K562 (cell line): ENCODE measurements at regions not wholly inside any gene's neighbourhood (a gene's known extent, or its start where the extent isn't known, plus 50 kb on each side); places are given as distances from the start of the nearest gene placed in this dataset.
"Not testable (repeated sequence)": the region's sequence is repeated elsewhere in the genome, so short reads cannot be mapped to it uniquely, and the experiment has no call there.

Experiments used
- ATAC-seq: fragments of 200-7000 bp; cut with Tn5 transposase; 3 replicates; pipeline ENCODE4 v1.9.1; 2020; ENCODE audit warnings: moderate library complexity
- BruUV-seq: library from RNA; stranded (reverse); fragments of 400-500 nt; replicated peaks from 2 replicates; lab custom pipeline; 2021; lab: Mats Ljungman, UMichigan
- CTCF ChIA-PET: fragments of 300-600 bp; formaldehyde crosslinking; extraction: SDS; loops from one replicate; lab custom pipeline; 2021; ENCODE audit warnings: low intra/inter-chr PET ratio; lab: Yijun Ruan, JAX
- POLR2A ChIA-PET: fragments of 300-600, 350-650 bp; sonication (Branson Sonifier 250); formaldehyde crosslinking; extraction: SDS; loops from one replicate; lab custom pipeline; 2021; ENCODE audit warnings: antibody characterized with exemption, inconsistent platforms; lab: Yijun Ruan, JAX
- DNase-seq, 4 experiments: peaks; one replicate each; pipeline versions ENCODE4 v3.0.0 to v3.0.0-alpha.2; 2011 to 2018; ENCODE audit warnings: low spot score in 3 of 4, mixed read lengths in 3 of 4; ENCODE audit errors: extremely low read depth in 1 of 4
- FAIRE-seq: peaks from 2 replicates; lab custom pipeline; 2011; peaks lifted over from hg19 to GRCh38; lab: Jason Lieb, UNC
- H2AFZ ChIP-seq: 2 replicates; pipeline ENCODE4 v1.6.0; 2011; ENCODE audit warnings: low read depth, low read length, control low read depth, inconsistent platforms
- H3K27ac ChIP-seq: fragments of 200-600 bp; 3 replicates; pipeline ENCODE4 v1.8.0; 2011; ENCODE audit warnings: low read depth, mild to moderate bottlenecking, control low read depth, inconsistent platforms, low read length, moderate library complexity, mixed read lengths; ENCODE audit errors: extremely low read depth
- H3K27me3 ChIP-seq, 2 experiments: fragments of 300-600 bp in 1 of 2; 2 replicates in 1 of 2; 3 replicates in 1 of 2; pipeline versions ENCODE4 v1.6.0 to v1.8.0; 2011; ENCODE audit warnings: inconsistent platforms in 2 of 2, low read length in 2 of 2, mild to moderate bottlenecking in 1 of 2, mixed read lengths in 1 of 2, moderate library complexity in 1 of 2; ENCODE audit not compliant: control insufficient read depth in 2 of 2, insufficient read depth in 2 of 2
- H3K36me3 ChIP-seq: fragments of 300-600 bp; 3 replicates; pipeline ENCODE4 v1.8.0; 2011; ENCODE audit warnings: mild to moderate bottlenecking, low read length, inconsistent platforms; ENCODE audit not compliant: control insufficient read depth, insufficient read depth
- H3K4me1 ChIP-seq, 2 experiments: fragments of 200-600 bp in 1 of 2; replicated peaks in 1 of 2; 2 replicates in 1 of 2; 3 replicates in 1 of 2; pipeline versions ENCODE4 v1.5.1 to v1.8.0; 2011; ENCODE audit warnings: inconsistent platforms in 2 of 2, low read length in 2 of 2, mild to moderate bottlenecking in 1 of 2, mixed read lengths in 1 of 2, moderate library complexity in 1 of 2; ENCODE audit not compliant: control insufficient read depth in 2 of 2, insufficient read depth in 2 of 2
- H3K4me2 ChIP-seq: 2 replicates; pipeline ENCODE4 v1.6.1; 2011; ENCODE audit warnings: low read length, control low read depth, inconsistent platforms, mixed read lengths; ENCODE audit not compliant: insufficient read depth
- H3K4me3 ChIP-seq: fragments of 200-600 bp; sonication (generic), shearing (Covaris generic); 2 replicates; pipeline ENCODE4 v1.5.1; 2016; ENCODE audit warnings: control low read depth, inconsistent platforms
- H3K79me2 ChIP-seq: fragments of 200-600 bp; 3 replicates; pipeline ENCODE4 v1.8.0; 2011; ENCODE audit warnings: low read length, inconsistent platforms; ENCODE audit not compliant: control insufficient read depth, insufficient read depth
- H3K9ac ChIP-seq, 2 experiments: 2 replicates each; pipeline versions ENCODE4 v1.6.0 to v1.6.1; 2011; ENCODE audit warnings: low read depth in 2 of 2, low read length in 2 of 2, control low read depth in 1 of 2, inconsistent platforms in 1 of 2, mild to moderate bottlenecking in 1 of 2, mixed read lengths in 1 of 2; ENCODE audit not compliant: insufficient read depth in 1 of 2
- H3K9me1 ChIP-seq: one replicate; pipeline ENCODE4 v1.6.0; 2011; ENCODE audit warnings: inconsistent platforms, mild to moderate bottlenecking, low read length, moderate library complexity; ENCODE audit not compliant: control insufficient read depth, insufficient read depth
- H3K9me3 ChIP-seq: replicated peaks from 2 replicates; pipeline ENCODE4 v1.5.1; 2011; ENCODE audit warnings: low read depth, low read length, inconsistent platforms; ENCODE audit not compliant: control insufficient read depth, insufficient read depth
- H4K20me1 ChIP-seq: replicated peaks from 2 replicates; pipeline ENCODE4 v1.6.1; 2011; ENCODE audit warnings: low read length, inconsistent platforms, mixed read lengths; ENCODE audit not compliant: control insufficient read depth, insufficient read depth
- ZNF280A ChIP-seq: fragments of 450-650 bp; IDR thresholded peaks from 2 replicates; pipeline ENCODE4 v1.6.1; 2018; ENCODE audit warnings: mild to moderate bottlenecking, low read depth; ENCODE audit not compliant: partially characterized antibody
- WGBS: fragments of 100-300 bp; shearing (Covaris generic); methylation state at CpG from one replicate; pipeline ENCODE4 v1.1.6; 2016; ENCODE audit warnings: low coverage, mixed read lengths; ENCODE audit not compliant: insufficient coverage; ENCODE audit errors: missing lambda C conversion rate; 5-methylcytosine and 5-hydroxymethylcytosine counted together
- in situ Hi-C: fragments of 300-500 bp; cut with MboI; formaldehyde crosslinking; loops from 4 replicates; pipeline ENCODE4 v1.15.0; 2018; ENCODE audit warnings: inconsistent platforms, mixed read lengths
- intact Hi-C: fragments of 100-400 bp; cut with micrococcal nuclease; formaldehyde crosslinking; loops from 2 replicates; pipeline ENCODE4 v1.14.2; 2022
- TF ChIP-seq, protein P1 (sequence below): fragments of 450-650 bp; conservative IDR thresholded peaks from 2 replicates; pipeline ENCODE4 v1.6.1; 2016; ENCODE audit warnings: missing genetic modification characterization, low read depth, mild to moderate bottlenecking, control low read depth, missing compliant biosample characterization
- TF ChIP-seq, protein P2 (sequence below): IDR thresholded peaks from 2 replicates; pipeline ENCODE4 v1.6.1; 2016; ENCODE audit warnings: missing genetic modification characterization, missing compliant biosample characterization

DNA sequence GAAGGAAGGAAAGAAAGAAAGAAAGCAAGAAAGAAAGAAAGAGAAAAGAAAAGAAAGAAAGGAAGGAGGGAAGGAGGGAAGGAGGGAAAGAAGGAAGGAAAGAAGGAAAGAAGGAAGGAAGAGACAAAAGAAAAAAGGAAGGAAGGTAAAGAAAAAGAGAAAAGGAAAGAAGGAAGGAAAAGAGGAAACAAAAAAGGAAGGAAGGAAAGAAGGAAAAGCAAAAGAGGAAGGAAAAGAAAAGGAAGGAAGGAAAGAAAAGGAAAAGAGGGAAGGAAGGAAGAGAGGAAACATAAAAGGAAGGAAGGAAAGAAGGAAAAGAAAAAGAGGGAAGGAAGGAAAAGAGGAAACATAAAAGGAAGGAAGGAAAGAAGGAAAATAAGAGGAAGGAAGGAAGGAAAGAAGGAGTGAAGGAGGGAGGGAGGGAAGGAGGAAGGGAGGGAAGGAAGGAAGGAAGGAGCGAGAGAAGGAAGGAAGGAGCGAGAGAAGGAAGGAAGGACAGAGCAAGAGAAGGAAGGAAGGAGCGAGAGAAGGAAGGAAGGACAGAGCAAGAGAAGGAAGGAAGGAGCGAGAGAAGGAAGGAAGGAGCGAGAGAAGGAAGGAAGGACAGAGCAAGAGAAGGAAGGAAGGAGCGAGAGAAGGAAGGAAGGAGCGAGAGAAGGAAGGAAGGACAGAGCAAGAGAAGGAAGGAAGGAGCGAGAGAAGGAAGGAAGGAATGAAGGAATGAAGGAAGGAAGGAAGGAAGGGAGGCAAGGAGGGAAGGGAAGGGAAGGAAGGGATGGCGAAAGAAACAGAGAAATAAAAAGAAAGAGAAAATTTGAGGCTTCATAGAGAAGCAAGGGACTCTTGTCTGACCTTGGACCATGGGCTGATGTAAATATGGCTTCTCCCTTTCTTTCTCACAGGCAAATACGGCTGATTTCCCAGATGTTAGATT, 266.3 kb downstream of the ASMT start:
- CTCF ChIA-PET, H3K27ac ChIP-seq, H3K79me2 ChIP-seq, H3K9ac ChIP-seq, POLR2A ChIA-PET, H3K4me3 ChIP-seq, H2AFZ ChIP-seq, H3K36me3 ChIP-seq, DNase-seq, H3K9me3 ChIP-seq, H3K4me2 ChIP-seq, BruUV-seq, H3K4me1 ChIP-seq, H4K20me1 ChIP-seq, H3K9me1 ChIP-seq, intact Hi-C loops, FAIRE-seq, ATAC-seq: not testable (repeated sequence)
- in situ Hi-C loops, result loop anchor here (25.0 kb wide), 1 partner anchor 706 kb away; no protein-coding TSS in a partner anchor
- H3K27me3 ChIP-seq, result peaks cover 0 to 13% of the 10 kb centered on the region in 2 experiments; a peak in 2 of 5 replicates
- WGBS, result 0% methylated on average over 1 of the region's 10 CpGs
- TF ChIP-seq, protein P1, sequence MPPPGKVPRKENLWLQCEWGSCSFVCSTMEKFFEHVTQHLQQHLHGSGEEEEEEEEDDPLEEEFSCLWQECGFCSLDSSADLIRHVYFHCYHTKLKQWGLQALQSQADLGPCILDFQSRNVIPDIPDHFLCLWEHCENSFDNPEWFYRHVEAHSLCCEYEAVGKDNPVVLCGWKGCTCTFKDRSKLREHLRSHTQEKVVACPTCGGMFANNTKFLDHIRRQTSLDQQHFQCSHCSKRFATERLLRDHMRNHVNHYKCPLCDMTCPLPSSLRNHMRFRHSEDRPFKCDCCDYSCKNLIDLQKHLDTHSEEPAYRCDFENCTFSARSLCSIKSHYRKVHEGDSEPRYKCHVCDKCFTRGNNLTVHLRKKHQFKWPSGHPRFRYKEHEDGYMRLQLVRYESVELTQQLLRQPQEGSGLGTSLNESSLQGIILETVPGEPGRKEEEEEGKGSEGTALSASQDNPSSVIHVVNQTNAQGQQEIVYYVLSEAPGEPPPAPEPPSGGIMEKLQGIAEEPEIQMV (tag), result peak; percentile 90
- peak; percentile 22 for TF ChIP-seq ZNF280A
- TF ChIP-seq, protein P2, sequence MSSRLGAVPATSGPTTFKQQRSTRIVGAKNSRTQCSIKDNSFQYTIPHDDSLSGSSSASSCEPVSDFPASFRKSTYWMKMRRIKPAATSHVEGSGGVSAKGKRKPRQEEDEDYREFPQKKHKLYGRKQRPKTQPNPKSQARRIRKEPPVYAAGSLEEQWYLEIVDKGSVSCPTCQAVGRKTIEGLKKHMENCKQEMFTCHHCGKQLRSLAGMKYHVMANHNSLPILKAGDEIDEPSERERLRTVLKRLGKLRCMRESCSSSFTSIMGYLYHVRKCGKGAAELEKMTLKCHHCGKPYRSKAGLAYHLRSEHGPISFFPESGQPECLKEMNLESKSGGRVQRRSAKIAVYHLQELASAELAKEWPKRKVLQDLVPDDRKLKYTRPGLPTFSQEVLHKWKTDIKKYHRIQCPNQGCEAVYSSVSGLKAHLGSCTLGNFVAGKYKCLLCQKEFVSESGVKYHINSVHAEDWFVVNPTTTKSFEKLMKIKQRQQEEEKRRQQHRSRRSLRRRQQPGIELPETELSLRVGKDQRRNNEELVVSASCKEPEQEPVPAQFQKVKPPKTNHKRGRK (tag), result peak; percentile 90
